CD14-positive monocyte (primary cell): ENCODE measurements at regions not wholly inside any gene's neighbourhood (a gene's known extent, or its start where the extent isn't known, plus 50 kb on each side); places are given as distances from the start of the nearest gene placed in this dataset.
A peak's percentile ranks its signal among the peaks of the same experiment; 100 is the strongest.

ENCODE experiments used
- DNase-seq, 3 donors: peaks; one replicate each; pipeline ENCODE4 v3.0.0-alpha.2; 2011 to 2022
- H2AFZ ChIP-seq: 2 replicates; pipeline ENCODE4 v1.6.0; 2012; ENCODE audit warnings: mild to moderate bottlenecking, low read depth, low read length, inconsistent platforms; ENCODE audit not compliant: insufficient read depth, poor library complexity, severe bottlenecking
- H3K27ac ChIP-seq, 2 donors: 1 replicate in 1 of 2; 2 replicates in 1 of 2; pipeline ENCODE4 v1.5.1; 2012 to 2013; ENCODE audit warnings: low read length in 2 of 2, control low read depth in 1 of 2, inconsistent platforms in 1 of 2, low read depth in 1 of 2, mild to moderate bottlenecking in 1 of 2
- H3K27me3 ChIP-seq, 2 donors: one replicate each; pipeline versions ENCODE4 v1.6.0 to v1.6.1; 2011 to 2013; ENCODE audit warnings: low read length in 2 of 2; ENCODE audit not compliant: control insufficient read depth in 2 of 2, insufficient read depth in 2 of 2
- H3K36me3 ChIP-seq, 2 donors: replicated peaks in 1 of 2; 1 replicate in 1 of 2; 2 replicates in 1 of 2; pipeline versions ENCODE4 v1.5.1 to v1.6.1; 2012 to 2013; ENCODE audit warnings: low read length in 2 of 2, control low read depth in 1 of 2, inconsistent platforms in 1 of 2, mild to moderate bottlenecking in 1 of 2; ENCODE audit not compliant: insufficient read depth in 2 of 2, control insufficient read depth in 1 of 2
- H3K4me1 ChIP-seq, 2 donors: 1 replicate in 1 of 2; 2 replicates in 1 of 2; pipeline versions ENCODE4 v1.5.1 to v1.6.1; 2012 to 2013; ENCODE audit warnings: low read length in 2 of 2, control low read depth in 1 of 2, inconsistent platforms in 1 of 2, mild to moderate bottlenecking in 1 of 2, moderate library complexity in 1 of 2; ENCODE audit not compliant: insufficient read depth in 2 of 2, control insufficient read depth in 1 of 2
- H3K4me2 ChIP-seq: replicated peaks from 2 replicates; pipeline ENCODE3; 2012; ENCODE audit warnings: low read length, moderate library complexity, mild to moderate bottlenecking; ENCODE audit not compliant: poor library complexity, severe bottlenecking; ENCODE audit errors: extremely low read depth
- H3K4me3 ChIP-seq, 3 experiments: fragments of 200-600 bp in 1 of 3; sonication (generic) in 1 of 3; replicated peaks in 1 of 3; 1 replicate in 2 of 3; 2 replicates in 1 of 3; pipeline ENCODE4 v1.5.1; 2011 to 2013; ENCODE audit warnings: low read length in 3 of 3, mild to moderate bottlenecking in 3 of 3, control low read depth in 2 of 3, low read depth in 2 of 3, inconsistent platforms in 1 of 3, moderate library complexity in 1 of 3
- H3K79me2 ChIP-seq: 2 replicates; pipeline ENCODE4 v1.6.0; 2012; ENCODE audit warnings: mild to moderate bottlenecking, control low read depth, inconsistent platforms, low read length, moderate library complexity; ENCODE audit not compliant: insufficient read depth
- H3K9ac ChIP-seq: 2 replicates; pipeline ENCODE4 v1.6.0; 2017; ENCODE audit warnings: low read length, mild to moderate bottlenecking; ENCODE audit not compliant: insufficient read depth, poor library complexity, severe bottlenecking
- H3K9me3 ChIP-seq, 2 donors: replicated peaks in 1 of 2; 1 replicate in 1 of 2; 2 replicates in 1 of 2; pipeline versions ENCODE4 v1.5.1 to v1.6.1; 2012 to 2013; ENCODE audit warnings: low read length in 2 of 2, control low read depth in 1 of 2; ENCODE audit not compliant: control insufficient read depth in 1 of 2, insufficient read depth in 1 of 2
- H4K20me1 ChIP-seq: 2 replicates; pipeline ENCODE4 v1.6.0; 2012; ENCODE audit warnings: mild to moderate bottlenecking, low read length, control low read depth, moderate library complexity; ENCODE audit not compliant: insufficient read depth
- H3K27ac Mint-ChIP-seq, 7 donors: one replicate each; pipeline ENCODE4 v1.8.0; 2020; ENCODE audit warnings: mild to moderate bottlenecking in 7 of 7, mixed read lengths in 7 of 7, moderate library complexity in 6 of 7, inconsistent platforms in 2 of 7
- H3K27me3 Mint-ChIP-seq, 3 donors: one replicate each; pipeline ENCODE4 v1.8.0; 2021 to 2022; ENCODE audit warnings: low read depth in 3 of 3, mild to moderate bottlenecking in 3 of 3, mixed read lengths in 3 of 3, moderate library complexity in 3 of 3, inconsistent platforms in 1 of 3
- H3K36me3 Mint-ChIP-seq, 2 donors: one replicate each; pipeline ENCODE4 v1.8.0; 2020; ENCODE audit warnings: mixed read lengths in 2 of 2, inconsistent platforms in 1 of 2, mild to moderate bottlenecking in 1 of 2
- H3K4me1 Mint-ChIP-seq: one replicate; pipeline ENCODE4 v1.8.0; 2020; ENCODE audit warnings: mild to moderate bottlenecking, mixed read lengths
- H3K4me3 Mint-ChIP-seq, 2 donors: one replicate each; pipeline ENCODE4 v1.8.0; 2020; ENCODE audit warnings: mild to moderate bottlenecking in 2 of 2, mixed read lengths in 2 of 2, moderate library complexity in 1 of 2
- H3K9me3 Mint-ChIP-seq, 7 donors: one replicate each; pipeline ENCODE4 v1.8.0; 2020 to 2022; ENCODE audit warnings: mixed read lengths in 7 of 7, mild to moderate bottlenecking in 6 of 7, moderate library complexity in 6 of 7, inconsistent platforms in 2 of 7
- WGBS: methylation state at CpG from one replicate; pipeline ENCODE4 v1.1.5; 2013; ENCODE audit warnings: missing lambda C conversion rate; ENCODE audit not compliant: insufficient coverage; 5-methylcytosine and 5-hydroxymethylcytosine counted together
- intact Hi-C, 2 donors: fragments of 100-400 bp; cut with micrococcal nuclease; formaldehyde crosslinking; loops; one replicate each; pipeline versions ENCODE4 v1.15.0 to v1.15.1; 2023
- TF ChIP-seq, protein P1 (sequence below): fragments of 200-600 bp; IDR thresholded peaks from one replicate; pipeline ENCODE4 v1.8.0; 2022; ENCODE audit warnings: antibody characterized with exemption, mild to moderate bottlenecking

DNA sequence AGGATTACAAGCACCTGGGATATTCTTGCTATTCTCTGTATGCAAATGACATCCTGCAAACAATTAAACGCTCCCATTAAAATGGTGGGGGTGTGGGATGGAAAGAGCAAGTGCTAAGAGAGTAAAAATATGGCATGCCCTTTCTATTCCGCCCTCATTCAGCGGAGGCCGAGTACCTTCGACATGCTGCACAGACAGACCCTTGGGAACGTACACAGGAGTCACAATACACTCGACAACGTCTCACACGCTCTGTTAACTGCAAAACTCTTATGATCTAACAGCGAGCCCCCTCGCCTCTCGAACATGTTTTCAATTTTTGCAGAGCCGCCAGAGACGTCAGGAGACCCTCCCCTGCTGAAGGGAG is 322.2 kb downstream of the CEMIP2 start:
- no peak for DNase-seq
- 56% methylated on average over 8 of the region's 14 CpGs for WGBS
- H3K9me3 ChIP-seq: peaks cover 0 to 11% of the 10 kb centered on the region in 2 donors
- no peak overlapping the region for H2AFZ ChIP-seq
- no peak overlapping the region for H3K9ac ChIP-seq
- no peaks in the 10 kb centered on the region for H3K4me1 ChIP-seq
- Mint-ChIP-seq H3K27ac (no peak overlapping the region), H3K27me3 (peaks cover 30 to 37% (median 32%) of the 10 kb centered on the region in 3 donors), H3K36me3 (no peaks in the 10 kb centered on the region), H3K9me3 (peaks cover 0 to 8% (median 2%) of the 10 kb centered on the region in 7 donors), H3K4me1 (peaks cover 5% of the 10 kb centered on the region), H3K4me3 (peak overlapping the region in 1 of 2 donors; percentile 76)
- TF ChIP-seq, protein P1, sequence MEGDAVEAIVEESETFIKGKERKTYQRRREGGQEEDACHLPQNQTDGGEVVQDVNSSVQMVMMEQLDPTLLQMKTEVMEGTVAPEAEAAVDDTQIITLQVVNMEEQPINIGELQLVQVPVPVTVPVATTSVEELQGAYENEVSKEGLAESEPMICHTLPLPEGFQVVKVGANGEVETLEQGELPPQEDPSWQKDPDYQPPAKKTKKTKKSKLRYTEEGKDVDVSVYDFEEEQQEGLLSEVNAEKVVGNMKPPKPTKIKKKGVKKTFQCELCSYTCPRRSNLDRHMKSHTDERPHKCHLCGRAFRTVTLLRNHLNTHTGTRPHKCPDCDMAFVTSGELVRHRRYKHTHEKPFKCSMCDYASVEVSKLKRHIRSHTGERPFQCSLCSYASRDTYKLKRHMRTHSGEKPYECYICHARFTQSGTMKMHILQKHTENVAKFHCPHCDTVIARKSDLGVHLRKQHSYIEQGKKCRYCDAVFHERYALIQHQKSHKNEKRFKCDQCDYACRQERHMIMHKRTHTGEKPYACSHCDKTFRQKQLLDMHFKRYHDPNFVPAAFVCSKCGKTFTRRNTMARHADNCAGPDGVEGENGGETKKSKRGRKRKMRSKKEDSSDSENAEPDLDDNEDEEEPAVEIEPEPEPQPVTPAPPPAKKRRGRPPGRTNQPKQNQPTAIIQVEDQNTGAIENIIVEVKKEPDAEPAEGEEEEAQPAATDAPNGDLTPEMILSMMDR: no peak
- intact Hi-C loops: no loop called here
- H3K79me2 ChIP-seq: no peaks in the 10 kb centered on the region
- H3K4me3 ChIP-seq: no peak overlapping the region
- H3K36me3 ChIP-seq: no peaks in the 10 kb centered on the region
- no peak overlapping the region for H3K4me2 ChIP-seq
- no peaks in the 10 kb centered on the region for H4K20me1 ChIP-seq
- peaks cover 20 to 44% of the 10 kb centered on the region in 2 donors for H3K27me3 ChIP-seq
- H3K27ac ChIP-seq: no peak overlapping the region

DNA sequence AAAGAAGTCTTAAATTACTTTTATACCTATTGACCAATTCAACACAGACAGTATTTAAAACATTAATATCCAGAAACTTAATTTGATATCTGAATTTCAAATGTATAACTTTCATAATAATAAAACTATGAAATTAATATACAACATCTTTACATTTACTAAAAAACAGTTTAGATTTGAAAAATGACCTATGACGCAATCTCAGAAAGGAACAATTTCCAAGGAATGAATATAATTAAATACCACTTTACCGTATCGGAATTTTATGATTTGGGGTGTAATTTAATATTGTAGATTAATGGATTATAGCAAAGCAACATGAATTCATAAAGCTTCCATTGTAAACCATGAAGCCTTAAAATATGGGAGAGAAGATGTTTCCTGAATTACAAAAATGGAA is 321.5 kb upstream of the TRPM3 start:
- TF ChIP-seq, protein P1: no peak
- WGBS: no CpG with 5 or more reads among the region's 3 CpGs
- Histone ChIP-seq H2AFZ (no peak overlapping the region), H3K9me3 (peaks cover 0 to 11% of the 10 kb centered on the region in 2 donors), H3K4me1 (no peaks in the 10 kb centered on the region), H3K36me3 (no peaks in the 10 kb centered on the region), H3K27ac (no peak overlapping the region), H4K20me1 (no peaks in the 10 kb centered on the region), H3K79me2 (no peaks in the 10 kb centered on the region), H3K9ac (no peak overlapping the region), H3K27me3 (peaks cover 15 to 31% of the 10 kb centered on the region in 2 donors), H3K4me2 (no peak overlapping the region), H3K4me3 (no peak overlapping the region)
- Mint-ChIP-seq H3K9me3 (peaks cover 0 to 8% (median 0%) of the 10 kb centered on the region in 7 donors), H3K36me3 (no peaks in the 10 kb centered on the region), H3K4me3 (no peak overlapping the region), H3K27ac (no peak overlapping the region), H3K4me1 (peaks cover 5% of the 10 kb centered on the region), H3K27me3 (peaks cover 26 to 30% (median 27%) of the 10 kb centered on the region in 3 donors)
- DNase-seq: no peak
- intact Hi-C loops: no loop called here
